Erythroblast (primary cell): ENCODE measurements at regions not wholly inside any gene's neighbourhood (a gene's known extent, or its start where the extent isn't known, plus 50 kb on each side); places are given as distances from the start of the nearest gene placed in this dataset.

Experiments used
- GATA1 ChIP-seq: IDR thresholded peaks from 2 replicates; pipeline ENCODE4 v1.6.1; 2011; ENCODE audit warnings: low read depth, mild to moderate bottlenecking, control low read depth, low read length, moderate library complexity
- POLR2A ChIP-seq: IDR thresholded peaks from 2 replicates; pipeline ENCODE4 v1.6.1; 2011; ENCODE audit warnings: mild to moderate bottlenecking, low read length

DNA sequence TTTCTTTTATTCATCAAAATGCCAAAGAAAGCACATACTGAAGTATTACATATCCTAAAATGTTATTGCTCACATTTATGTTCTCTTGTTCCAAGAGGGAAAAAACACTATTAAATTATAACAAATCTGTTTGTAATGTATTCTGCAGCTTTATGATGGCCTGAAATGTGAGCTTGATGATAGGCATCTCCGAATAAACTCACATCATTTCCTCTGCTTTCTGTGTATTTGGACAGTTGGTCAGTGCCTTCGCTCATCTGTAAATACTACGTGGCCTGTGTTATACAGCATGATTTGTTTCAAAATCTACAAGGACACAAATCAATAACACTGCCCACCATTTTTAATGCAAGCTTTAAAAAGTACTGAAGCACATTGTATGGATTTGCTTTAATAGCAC lies 672.8 kb upstream of the SYT4 start:
- TF ChIP-seq GATA1 (no peak), POLR2A (no peak)
